ENCODE measurements at regions not wholly inside any gene's neighbourhood (a gene's known extent, or its start where the extent isn't known, plus 50 kb on each side); places are given as distances from the start of the nearest gene placed in this dataset.

GRCh38 chr15:45919806-45920205 is 285.0 kb downstream of the SQOR start:
- H3K4me1 ChIP-seq (ENCODE audit: insufficient read depth, low read length, poor library complexity, severe bottlenecking) = no peaks in the 10 kb centered on the region
- H3K36me3 ChIP-seq (ENCODE audit: insufficient read depth, low read length, poor library complexity, severe bottlenecking) = no peaks in the 10 kb centered on the region
- POLR2A ChIA-PET (ENCODE audit: low non-redundant PET) = no interaction called here
- H3K27me3 ChIP-seq (replicated peaks; ENCODE audit: insufficient read depth, low read depth, low read length, poor library complexity) = no peaks in the 10 kb centered on the region
- no peak overlapping the region for H3K4me3 ChIP-seq (ENCODE audit: low read depth, low read length, poor library complexity, severe bottlenecking)
- no peaks in the 10 kb centered on the region for H3K9me3 ChIP-seq (ENCODE audit: low read depth, low read length, poor library complexity, severe bottlenecking)
- CTCF ChIA-PET = interaction anchor here (1.2 kb wide), 1 partner anchor 125 kb away, joined by 3 read pairs; no protein-coding TSS in a partner anchor
- peak; percentile 26 for DNase-seq (ENCODE audit: low spot score)
- intact Hi-C loops (cut with micrococcal nuclease; ENCODE audit: unreplicated experiment) = no loop called here
- no peak for TF ChIP-seq EZH2 (IDR thresholded peaks at IDR 0.05; ENCODE audit: borderline replicate concordance, low read depth, low read length, poor library complexity, severe bottlenecking)
- no peak for TF ChIP-seq CTCF (conservative IDR thresholded peaks at IDR 0.05; ENCODE audit: low read depth, low read length)
- BruUV-seq (replicated peaks) = no TSS peak
- H3K27ac ChIP-seq (ENCODE audit: low read depth, low read length, poor library complexity, severe bottlenecking) = no peak overlapping the region

GRCh38 chr15:45921376-45921775 is 286.5 kb downstream of the SQOR start:
- Histone ChIP-seq H3K27ac (ENCODE audit: low read depth, low read length, poor library complexity, severe bottlenecking) (no peak overlapping the region), H3K4me1 (ENCODE audit: insufficient read depth, low read length, poor library complexity, severe bottlenecking) (no peaks in the 10 kb centered on the region), H3K27me3 (replicated peaks; ENCODE audit: insufficient read depth, low read depth, low read length, poor library complexity) (no peaks in the 10 kb centered on the region), H3K4me3 (ENCODE audit: low read depth, low read length, poor library complexity, severe bottlenecking) (no peak overlapping the region), H3K36me3 (ENCODE audit: insufficient read depth, low read length, poor library complexity, severe bottlenecking) (no peaks in the 10 kb centered on the region), H3K9me3 (ENCODE audit: low read depth, low read length, poor library complexity, severe bottlenecking) (no peaks in the 10 kb centered on the region)
- ChIA-PET CTCF (no interaction called here), POLR2A (ENCODE audit: low non-redundant PET) (no interaction called here)
- no peak for TF ChIP-seq EZH2 (IDR thresholded peaks at IDR 0.05; ENCODE audit: borderline replicate concordance, low read depth, low read length, poor library complexity, severe bottlenecking)
- no peak for TF ChIP-seq CTCF (conservative IDR thresholded peaks at IDR 0.05; ENCODE audit: low read depth, low read length)
- BruUV-seq (replicated peaks) = no TSS peak
- DNase-seq (ENCODE audit: low spot score) = no peak
- intact Hi-C loops (cut with micrococcal nuclease; ENCODE audit: unreplicated experiment) = no loop called here

GRCh38 chr15:45921978-45922377 is 287.1 kb downstream of the SQOR start:
- H3K9me3 ChIP-seq (ENCODE audit: low read depth, low read length, poor library complexity, severe bottlenecking) = no peaks in the 10 kb centered on the region
- H3K36me3 ChIP-seq (ENCODE audit: insufficient read depth, low read length, poor library complexity, severe bottlenecking) = no peaks in the 10 kb centered on the region
- no peak for TF ChIP-seq EZH2 (IDR thresholded peaks at IDR 0.05; ENCODE audit: borderline replicate concordance, low read depth, low read length, poor library complexity, severe bottlenecking)
- TF ChIP-seq CTCF (conservative IDR thresholded peaks at IDR 0.05; ENCODE audit: low read depth, low read length) = no peak
- ChIA-PET POLR2A (ENCODE audit: low non-redundant PET) (no interaction called here), CTCF (no interaction called here)
- H3K27ac ChIP-seq (ENCODE audit: low read depth, low read length, poor library complexity, severe bottlenecking) = no peak overlapping the region
- intact Hi-C loops (cut with micrococcal nuclease; ENCODE audit: unreplicated experiment) = no loop called here
- no peaks in the 10 kb centered on the region for H3K4me1 ChIP-seq (ENCODE audit: insufficient read depth, low read length, poor library complexity, severe bottlenecking)
- BruUV-seq (replicated peaks) = no TSS peak
- no peak overlapping the region for H3K4me3 ChIP-seq (ENCODE audit: low read depth, low read length, poor library complexity, severe bottlenecking)
- H3K27me3 ChIP-seq (replicated peaks; ENCODE audit: insufficient read depth, low read depth, low read length, poor library complexity) = no peaks in the 10 kb centered on the region
- no peak for DNase-seq (ENCODE audit: low spot score)
